GM19238 (cell line): ENCODE measurements at regions not wholly inside any gene's neighbourhood (a gene's known extent, or its start where the extent isn't known, plus 50 kb on each side); places are given as distances from the start of the nearest gene placed in this dataset.

ENCODE experiments used
- DNase-seq: peaks from one replicate; pipeline ENCODE4 v3.0.0; 2011; ENCODE audit warnings: low spot score; ENCODE audit not compliant: insufficient read length

GRCh38 chr1:56418151-56418631 lies 161.2 kb downstream of the PLPP3 start:
- no peak for DNase-seq

GRCh38 chr1:56417646-56418045 lies 161.7 kb downstream of the PLPP3 start:
- DNase-seq: no peak

DNA sequence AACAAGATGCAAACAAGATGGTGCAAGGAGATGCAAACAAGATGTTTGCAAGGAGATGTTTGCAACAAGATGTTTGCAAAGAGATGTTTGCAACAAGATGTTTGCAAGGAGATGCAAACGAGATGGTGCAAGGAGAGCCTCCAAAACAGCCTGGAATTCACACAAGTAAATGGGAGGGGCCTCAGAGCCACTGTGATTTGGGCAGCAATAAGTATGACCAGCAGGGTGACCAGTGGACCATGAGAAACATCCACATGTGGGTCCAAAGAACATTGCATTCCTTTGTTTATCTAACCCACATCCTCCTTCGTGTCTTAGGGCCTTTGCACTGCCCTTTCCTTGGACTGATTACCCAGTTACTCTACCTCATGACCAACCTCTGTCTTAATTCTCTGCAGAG lies 162.9 kb downstream of the PLPP3 start:
- DNase-seq: no peak

DNA sequence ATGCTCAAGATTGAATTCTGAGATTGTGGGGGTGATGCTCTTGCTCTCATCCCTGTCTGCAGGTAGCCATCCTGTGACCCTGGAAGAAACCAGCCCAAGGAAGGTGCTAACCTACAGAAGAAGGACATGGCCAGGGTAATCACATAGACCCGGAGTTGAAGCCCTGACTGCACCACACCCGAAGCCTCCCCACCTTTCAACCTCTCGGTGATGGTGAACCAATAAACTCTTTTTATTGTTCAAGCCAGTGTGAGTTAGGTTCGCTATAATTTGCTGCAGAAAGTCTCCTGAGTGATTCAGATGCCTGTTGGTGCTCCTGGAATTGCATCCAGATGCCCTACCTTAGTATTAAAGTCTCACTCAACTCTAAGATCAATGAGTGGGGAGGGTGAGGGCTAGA lies 163.6 kb downstream of the PLPP3 start:
- DNase-seq: no peak

DNA sequence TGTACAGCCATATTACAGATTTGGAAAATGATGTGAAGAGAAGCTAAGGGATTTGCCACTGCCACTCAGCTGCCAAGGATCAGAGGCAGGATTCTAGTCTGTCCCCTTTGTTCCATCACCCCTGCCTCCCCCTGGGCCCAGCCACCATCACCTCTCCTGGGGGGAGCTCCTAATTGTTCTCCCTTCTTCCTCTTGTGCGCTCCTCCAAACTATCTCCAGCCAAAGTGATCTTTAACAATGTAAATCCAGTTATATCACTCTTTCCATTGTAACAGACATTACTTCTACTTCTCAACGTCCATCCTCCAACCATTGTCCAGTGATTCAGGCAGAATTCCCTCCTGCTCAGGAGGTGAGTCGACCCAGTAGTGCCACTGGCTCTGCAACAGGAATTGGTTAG lies 164.1 kb downstream of the PLPP3 start:
- no peak for DNase-seq

GRCh38 chr1:56414728-56415224 lies 164.6 kb downstream of the PLPP3 start:
- no peak for DNase-seq

DNA sequence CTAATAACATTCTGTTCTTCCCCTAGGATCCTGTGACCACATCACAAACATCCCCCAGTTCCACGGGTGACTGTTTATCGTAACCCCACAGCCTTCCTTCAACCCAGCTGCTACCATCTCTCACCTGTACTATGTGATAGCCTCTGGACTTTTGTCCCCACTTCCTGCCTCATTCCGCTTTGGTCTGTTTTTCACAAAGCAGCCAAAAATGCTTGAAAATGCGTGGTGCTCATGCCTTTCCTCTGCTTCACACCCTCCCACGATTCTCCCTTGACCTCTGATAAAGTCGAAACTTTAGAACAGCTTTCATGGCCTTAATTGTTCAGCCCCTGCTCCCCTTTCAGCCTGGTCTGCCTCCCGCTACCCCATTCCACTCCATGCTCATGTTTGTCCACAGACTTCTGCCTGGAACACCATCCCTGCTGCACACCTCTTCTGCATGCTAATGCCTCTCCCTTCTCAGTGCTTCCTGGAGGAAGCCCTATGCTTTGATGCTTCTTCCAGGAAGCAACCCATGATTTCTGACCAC lies 165.6 kb downstream of the PLPP3 start:
- no peak for DNase-seq

GRCh38 chr1:56411484-56412180 lies 167.7 kb downstream of the PLPP3 start:
- DNase-seq: no peak

- DNase-seq: no peak
Measured at GRCh38 chr1:56411021-56411420, 168.3 kb downstream of the PLPP3 start.

DNA sequence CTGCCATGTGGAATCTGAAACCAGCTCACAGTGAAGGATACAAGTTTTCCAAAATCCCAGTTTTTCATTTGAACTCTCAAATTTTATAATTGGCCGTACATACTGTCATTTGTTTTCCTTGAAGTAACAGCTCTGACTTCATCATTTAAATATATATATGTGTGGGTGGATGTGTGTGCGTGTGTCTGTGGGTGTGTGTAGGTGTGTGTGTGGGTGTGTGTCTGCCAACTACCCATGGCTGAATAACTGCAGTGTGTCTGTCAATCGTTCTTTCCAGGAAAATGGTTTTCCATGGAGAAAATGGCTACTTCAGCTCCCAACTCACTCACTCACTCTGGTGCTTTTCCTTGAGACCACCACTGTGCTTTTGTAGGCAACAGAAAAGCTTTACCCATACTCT lies 169.0 kb downstream of the PLPP3 start:
- DNase-seq: no peak

GRCh38 chr1:56409112-56409691 lies 170.2 kb downstream of the PLPP3 start:
- DNase-seq: no peak

- DNase-seq: no peak
Measured at GRCh38 chr1:56406821-56407220, 172.5 kb downstream of the PLPP3 start.

DNA sequence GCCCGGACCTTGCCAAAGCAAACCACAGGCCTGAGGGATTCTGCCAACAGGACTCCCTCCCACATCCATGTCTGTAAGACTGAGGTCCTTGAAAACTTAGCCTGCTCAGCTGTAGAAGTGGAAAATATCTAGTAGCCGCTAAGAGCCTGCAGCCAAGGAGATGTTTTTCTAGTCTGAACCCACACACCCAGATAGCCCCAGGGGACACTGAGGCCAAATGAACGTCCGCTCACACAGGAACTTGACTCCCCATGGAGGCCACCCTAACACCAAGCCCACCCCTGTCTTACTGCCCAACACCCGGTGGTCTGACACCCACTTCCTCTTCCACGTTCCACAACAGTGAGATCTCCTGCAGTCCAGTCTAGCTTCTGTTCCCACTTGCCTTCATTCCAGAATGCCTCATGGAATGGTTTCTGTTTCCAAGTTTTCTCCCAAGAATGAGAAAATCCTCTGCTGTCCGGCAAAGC lies 174.8 kb downstream of the PLPP3 start:
- no peak for DNase-seq

- DNase-seq: no peak
Measured at GRCh38 chr1:56404066-56404465, 175.3 kb downstream of the PLPP3 start.

DNA sequence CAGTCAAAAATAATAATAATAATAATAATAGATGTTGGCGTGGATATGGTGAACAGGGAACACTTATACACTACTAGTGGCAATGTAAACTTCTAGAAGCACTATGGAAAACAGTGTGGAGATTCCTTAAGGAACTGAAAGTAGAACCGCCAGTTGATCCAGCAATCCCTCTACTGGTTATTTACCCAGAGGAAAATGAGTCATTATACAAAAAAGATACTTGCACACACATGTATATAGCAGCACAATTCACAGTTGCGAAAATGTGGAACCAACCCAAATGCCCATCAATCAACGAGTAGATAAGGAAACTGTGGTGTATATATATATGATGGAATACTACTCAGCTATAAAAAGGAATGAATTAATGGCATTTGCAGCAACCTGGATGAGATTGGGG lies 176.0 kb downstream of the PLPP3 start:
- no peak for DNase-seq

GRCh38 chr1:56401191-56401590 lies 178.2 kb downstream of the PLPP3 start:
- no peak for DNase-seq

DNA sequence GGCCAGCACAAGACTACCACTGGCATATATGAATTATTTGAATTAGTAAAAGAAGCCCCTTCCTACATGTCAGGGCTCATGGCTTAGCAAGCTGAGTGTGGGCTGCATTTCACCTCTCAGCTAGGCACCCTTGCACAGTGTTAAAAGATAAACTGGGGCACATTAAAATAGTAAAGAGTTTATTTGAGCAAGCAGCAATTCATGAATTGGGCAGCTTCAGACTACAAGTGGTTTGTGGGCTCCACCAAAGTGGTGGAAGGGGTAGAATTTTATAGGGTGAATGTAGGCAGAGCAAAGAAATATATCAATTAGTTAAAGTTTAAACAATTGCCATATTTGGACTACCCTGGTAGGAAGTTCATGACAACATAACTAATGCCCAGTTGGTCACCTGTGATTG lies 178.8 kb downstream of the PLPP3 start:
- no peak for DNase-seq

DNA sequence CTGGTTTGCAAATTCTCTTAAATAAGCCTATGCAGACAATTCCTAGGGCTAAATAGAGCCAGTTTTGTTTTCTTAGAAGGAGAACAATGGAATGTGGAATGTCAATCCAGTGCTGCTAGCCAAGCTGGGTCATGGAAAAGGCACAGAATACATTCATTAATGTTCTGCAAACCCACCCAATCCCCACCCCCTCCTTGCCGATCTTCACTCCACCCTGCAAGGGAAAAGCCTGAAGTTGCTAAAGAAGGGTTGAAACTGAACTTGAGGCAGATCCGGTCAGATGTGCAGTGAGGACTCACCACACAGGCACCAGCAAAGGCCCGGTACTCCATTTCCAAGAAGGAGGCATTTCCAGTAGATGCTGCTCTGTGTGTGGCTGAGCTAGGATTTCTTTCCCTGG lies 179.6 kb downstream of the PLPP3 start:
- no peak for DNase-seq

GRCh38 chr1:56399326-56399725 lies 180.0 kb downstream of the PLPP3 start:
- no peak for DNase-seq

GRCh38 chr1:56397811-56398231 lies 181.5 kb downstream of the PLPP3 start:
- DNase-seq: no peak

DNA sequence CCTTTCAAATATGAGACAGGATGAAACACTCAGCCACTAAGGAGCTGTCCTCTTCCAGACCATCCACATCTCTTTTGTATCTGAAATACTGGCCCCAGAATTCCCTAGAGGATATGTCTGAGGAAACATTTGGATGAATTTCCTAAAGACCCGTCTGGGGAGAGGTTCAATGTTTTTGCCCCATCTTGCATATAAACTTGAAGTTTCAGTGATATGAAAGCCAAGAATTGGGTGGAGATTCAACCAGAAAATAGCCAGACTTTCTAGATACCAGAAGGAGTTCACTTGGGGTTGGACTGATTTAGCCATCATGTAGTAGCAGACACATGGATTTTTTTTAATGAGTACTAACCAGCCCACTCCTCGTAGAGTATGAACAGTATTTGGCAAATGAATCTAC lies 182.0 kb downstream of the PLPP3 start:
- no peak for DNase-seq

- no peak for DNase-seq
Measured at GRCh38 chr1:56396581-56396980, 182.8 kb downstream of the PLPP3 start.

DNA sequence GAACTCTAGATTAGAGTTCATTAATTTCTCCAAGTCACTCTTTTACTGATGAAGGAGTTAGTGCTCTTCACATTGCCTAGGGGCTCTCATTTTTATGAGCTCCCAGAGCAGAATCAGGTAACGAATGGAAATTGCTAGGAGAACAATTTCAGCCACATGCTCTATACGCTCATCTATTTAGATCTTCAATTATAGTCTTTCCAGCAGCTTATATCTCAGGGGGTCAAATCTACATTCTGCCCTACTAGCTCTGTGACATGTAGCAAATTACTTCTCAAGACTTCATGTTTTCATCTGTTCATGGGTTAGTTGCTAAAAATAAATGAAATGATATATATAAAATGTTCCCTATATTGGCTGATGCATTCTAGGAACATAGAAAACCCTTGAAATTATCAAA lies 183.6 kb downstream of the PLPP3 start:
- DNase-seq: no peak
